A673 (cell line): ENCODE measurements at regions not wholly inside any gene's neighbourhood (a gene's known extent, or its start where the extent isn't known, plus 50 kb on each side); places are given as distances from the start of the nearest gene placed in this dataset.

Experiments
- BruUV-seq: library from RNA; stranded (reverse); fragments of 400-500 nt; replicated peaks from 2 replicates; lab custom pipeline; 2021; lab: Mats Ljungman, UMichigan
- CTCF ChIA-PET: fragments of 300-600 bp; sonication (Branson Sonifier 250); formaldehyde crosslinking; loops from one replicate; lab custom pipeline; 2022; ENCODE audit warnings: antibody characterized with exemption; lab: Charles Lee
- POLR2A ChIA-PET: fragments of 300-600 bp; sonication (Branson Sonifier 250); formaldehyde crosslinking; loops from one replicate; lab custom pipeline; 2022; ENCODE audit warnings: antibody characterized with exemption; ENCODE audit not compliant: low non-redundant PET; lab: Charles Lee
- DNase-seq: peaks from one replicate; pipeline ENCODE4 v3.0.0-alpha.2; 2015; ENCODE audit warnings: low spot score
- H3K27ac ChIP-seq: fragments of 200-600 bp; sonication (generic); 2 replicates; pipeline ENCODE4 v1.5.1; 2016; ENCODE audit warnings: mixed run types, low read depth, mild to moderate bottlenecking, mixed read lengths, antibody characterized with exemption, low read length; ENCODE audit not compliant: poor library complexity, severe bottlenecking
- H3K27me3 ChIP-seq: fragments of 200-600 bp; sonication (generic); replicated peaks from 2 replicates; pipeline ENCODE4 v1.6.1; 2017; ENCODE audit warnings: mixed run types, low read depth, mild to moderate bottlenecking, mixed read lengths, antibody characterized with exemption, low read length; ENCODE audit not compliant: insufficient read depth, poor library complexity
- H3K36me3 ChIP-seq: fragments of 200-600 bp; sonication (generic); 2 replicates; pipeline ENCODE4 v1.6.1; 2016; ENCODE audit warnings: mixed run types, mild to moderate bottlenecking, mixed read lengths, antibody characterized with exemption, low read length; ENCODE audit not compliant: insufficient read depth, poor library complexity, severe bottlenecking
- H3K4me1 ChIP-seq: fragments of 200-600 bp; sonication (generic); 2 replicates; pipeline ENCODE4 v1.6.1; 2017; ENCODE audit warnings: mixed run types, mild to moderate bottlenecking, mixed read lengths, antibody characterized with exemption, low read length; ENCODE audit not compliant: insufficient read depth, poor library complexity, severe bottlenecking
- H3K4me3 ChIP-seq: fragments of 200-600 bp; sonication (generic); 2 replicates; pipeline ENCODE4 v1.5.1; 2016; ENCODE audit warnings: low read depth, mixed run types, mild to moderate bottlenecking, mixed read lengths, low read length; ENCODE audit not compliant: poor library complexity, severe bottlenecking
- H3K9me3 ChIP-seq: fragments of 200-600 bp; sonication (generic); 2 replicates; pipeline ENCODE4 v1.6.1; 2016; ENCODE audit warnings: mixed run types, low read depth, mild to moderate bottlenecking, mixed read lengths, antibody characterized with exemption, low read length; ENCODE audit not compliant: poor library complexity, severe bottlenecking
- CTCF ChIP-seq: fragments of 300-800, 200-600 bp; sonication (generic); conservative IDR thresholded peaks from 2 replicates; pipeline ENCODE4 v1.5.1; 2017; ENCODE audit warnings: low read depth, mild to moderate bottlenecking, antibody characterized with exemption, low read length, moderate library complexity, mixed read lengths
- EZH2 ChIP-seq: fragments of 200-600 bp; sonication (generic); IDR thresholded peaks from 2 replicates; pipeline ENCODE4 v1.6.1; 2017; ENCODE audit warnings: borderline replicate concordance, low read depth, mild to moderate bottlenecking, mixed read lengths, antibody characterized with exemption, low read length; ENCODE audit not compliant: poor library complexity, severe bottlenecking
- intact Hi-C: fragments of 100-400 bp; cut with micrococcal nuclease; formaldehyde crosslinking; loops from one replicate; pipeline ENCODE4 v1.10.0; 2022; ENCODE audit not compliant: unreplicated experiment

- no TSS peak for BruUV-seq
- Histone ChIP-seq H3K27ac (no peak overlapping the region), H3K27me3 (no peaks in the 10 kb centered on the region), H3K9me3 (no peaks in the 10 kb centered on the region), H3K4me3 (no peak overlapping the region), H3K36me3 (no peaks in the 10 kb centered on the region), H3K4me1 (no peaks in the 10 kb centered on the region)
- no peak for TF ChIP-seq EZH2
- TF ChIP-seq CTCF, result no peak
- no peak for DNase-seq
- ChIA-PET CTCF (no interaction called here), POLR2A (no interaction called here)
- intact Hi-C loops, result no loop called here
These were observed 196.3 kb upstream of the CADM1 start for GRCh38 chr11:115700496-115700895.

GRCh38 chr11:115699733-115700132, 195.5 kb upstream of the CADM1 start:
- no peaks in the 10 kb centered on the region for H3K27me3 ChIP-seq
- no TSS peak for BruUV-seq
- H3K36me3 ChIP-seq, result no peaks in the 10 kb centered on the region
- no peaks in the 10 kb centered on the region for H3K9me3 ChIP-seq
- POLR2A ChIA-PET, result interaction anchor here (1.0 kb wide), 1 partner anchor 116 kb away, joined by 11 read pairs; no protein-coding TSS in a partner anchor
- CTCF ChIA-PET, result no interaction called here
- intact Hi-C loops, result no loop called here
- no peak overlapping the region for H3K27ac ChIP-seq
- no peak for DNase-seq
- no peak overlapping the region for H3K4me3 ChIP-seq
- no peaks in the 10 kb centered on the region for H3K4me1 ChIP-seq
- TF ChIP-seq EZH2 (no peak), CTCF (no peak)

GRCh38 chr11:115699326-115699725, 195.1 kb upstream of the CADM1 start:
- Histone ChIP-seq H3K36me3 (no peaks in the 10 kb centered on the region), H3K9me3 (no peaks in the 10 kb centered on the region), H3K27me3 (no peaks in the 10 kb centered on the region), H3K4me3 (no peak overlapping the region), H3K27ac (no peak overlapping the region), H3K4me1 (no peaks in the 10 kb centered on the region)
- BruUV-seq, result no TSS peak
- POLR2A ChIA-PET, result interaction anchor here (1.0 kb wide), 1 partner anchor 116 kb away, joined by 11 read pairs; no protein-coding TSS in a partner anchor
- no peak for DNase-seq
- intact Hi-C loops, result no loop called here
- TF ChIP-seq CTCF (no peak), EZH2 (no peak)
- CTCF ChIA-PET, result no interaction called here
